SU-DHL-6 (cell line): ENCODE measurements at regions not wholly inside any gene's neighbourhood (a gene's known extent, or its start where the extent isn't known, plus 50 kb on each side); places are given as distances from the start of the nearest gene placed in this dataset.

ENCODE experiments used
- EZH2phosphoT487 ChIP-seq: fragments of 200-600 bp; sonication (generic), shearing (Covaris generic); conservative IDR thresholded peaks from 2 replicates; pipeline ENCODE4 v1.6.1; 2018; ENCODE audit warnings: mild to moderate bottlenecking, antibody characterized with exemption, low read length, moderate library complexity, mixed read lengths
- TF ChIP-seq, protein P1 (sequence below): fragments of 200-600 bp; sonication (generic); IDR thresholded peaks from one replicate; pipeline ENCODE4 v1.5.1; 2017; ENCODE audit warnings: antibody characterized with exemption, mild to moderate bottlenecking, low read length, moderate library complexity; ENCODE audit not compliant: insufficient read depth, poor library complexity, severe bottlenecking

GRCh38 chr15:70320077-70320476, 222.4 kb upstream of the TLE3 start:
- TF ChIP-seq EZH2phosphoT487 = no peak
- TF ChIP-seq, protein P1, sequence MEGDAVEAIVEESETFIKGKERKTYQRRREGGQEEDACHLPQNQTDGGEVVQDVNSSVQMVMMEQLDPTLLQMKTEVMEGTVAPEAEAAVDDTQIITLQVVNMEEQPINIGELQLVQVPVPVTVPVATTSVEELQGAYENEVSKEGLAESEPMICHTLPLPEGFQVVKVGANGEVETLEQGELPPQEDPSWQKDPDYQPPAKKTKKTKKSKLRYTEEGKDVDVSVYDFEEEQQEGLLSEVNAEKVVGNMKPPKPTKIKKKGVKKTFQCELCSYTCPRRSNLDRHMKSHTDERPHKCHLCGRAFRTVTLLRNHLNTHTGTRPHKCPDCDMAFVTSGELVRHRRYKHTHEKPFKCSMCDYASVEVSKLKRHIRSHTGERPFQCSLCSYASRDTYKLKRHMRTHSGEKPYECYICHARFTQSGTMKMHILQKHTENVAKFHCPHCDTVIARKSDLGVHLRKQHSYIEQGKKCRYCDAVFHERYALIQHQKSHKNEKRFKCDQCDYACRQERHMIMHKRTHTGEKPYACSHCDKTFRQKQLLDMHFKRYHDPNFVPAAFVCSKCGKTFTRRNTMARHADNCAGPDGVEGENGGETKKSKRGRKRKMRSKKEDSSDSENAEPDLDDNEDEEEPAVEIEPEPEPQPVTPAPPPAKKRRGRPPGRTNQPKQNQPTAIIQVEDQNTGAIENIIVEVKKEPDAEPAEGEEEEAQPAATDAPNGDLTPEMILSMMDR = no peak
